Right hindlimb (tissue), 1 donor: ENCODE measurements at regions not wholly inside any gene's neighbourhood (a gene's known extent, or its start where the extent isn't known, plus 50 kb on each side); places are given as distances from the start of the nearest gene placed in this dataset.
"Not testable (repeated sequence)": the region's sequence is repeated elsewhere in the genome, so short reads cannot be mapped to it uniquely, and the experiment has no call there.

Experiments
- DNase-seq: peaks from one replicate; pipeline ENCODE4 v3.0.0-alpha.2; 2018

DNA sequence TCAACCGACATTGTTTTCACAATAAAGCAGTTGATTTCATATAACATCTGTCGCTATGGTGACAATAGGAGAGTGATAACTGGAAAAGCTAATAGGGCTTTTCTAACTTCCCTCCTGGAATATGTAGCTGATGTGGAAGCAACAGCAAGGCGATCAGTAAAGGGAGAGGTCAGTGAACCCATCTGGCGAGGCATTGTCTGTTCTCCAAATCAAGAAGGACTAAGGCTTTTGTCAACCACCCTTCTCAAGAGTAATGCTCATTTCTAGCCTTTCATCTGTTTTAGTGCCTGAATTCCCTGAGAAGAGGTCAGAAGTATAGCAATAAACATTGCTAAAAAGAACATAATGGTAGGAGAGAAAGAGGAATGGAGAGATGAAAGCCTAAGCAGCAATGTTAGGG lies 201.3 kb downstream of the AKAP7 start:
- no peak for DNase-seq

- not testable (repeated sequence) for DNase-seq
Measured at GRCh38 chr6:131346896-131347295, 211.6 kb downstream of the AKAP7 start.

DNA sequence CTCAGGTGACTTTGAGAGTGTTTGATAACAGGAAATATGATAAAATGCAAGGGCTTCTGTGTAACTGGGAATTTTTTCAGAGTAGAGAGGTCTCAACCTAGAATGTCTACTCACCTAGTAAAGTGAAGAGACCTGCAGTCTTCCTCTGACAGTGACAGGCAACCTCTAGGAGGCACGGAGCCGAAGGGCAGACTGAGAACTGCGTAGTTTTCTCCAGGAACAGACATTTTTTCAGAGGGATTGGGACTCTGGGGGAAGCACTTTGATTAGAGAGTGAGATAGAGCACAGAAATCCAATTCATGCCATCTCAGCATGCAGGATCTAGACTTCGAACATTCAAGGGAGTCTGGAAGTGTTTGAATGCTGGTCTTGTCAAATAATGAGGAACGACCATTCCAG lies 213.3 kb downstream of the AKAP7 start:
- DNase-seq: no peak

DNA sequence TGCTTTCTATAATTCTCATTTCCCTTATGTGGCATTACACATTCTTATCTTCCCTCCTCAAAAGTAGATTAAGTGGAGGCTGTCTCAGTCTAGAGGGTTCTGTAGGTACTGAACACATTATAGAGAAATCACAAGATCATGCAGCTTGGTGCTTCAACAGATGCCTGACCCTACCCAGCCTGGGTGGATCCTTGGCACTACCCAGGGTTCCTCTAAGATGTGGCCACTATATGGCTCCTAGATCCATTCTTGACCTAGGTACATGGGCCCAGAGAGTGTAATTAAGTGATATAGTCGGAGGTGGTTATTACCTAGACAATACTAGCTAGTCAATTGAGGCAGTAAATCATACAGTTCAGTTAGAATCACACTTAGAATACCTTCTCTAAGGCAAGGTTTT lies 213.9 kb downstream of the AKAP7 start:
- no peak for DNase-seq

- DNase-seq: no peak
Measured at GRCh38 chr6:131353106-131353505, 217.8 kb downstream of the AKAP7 start.

DNA sequence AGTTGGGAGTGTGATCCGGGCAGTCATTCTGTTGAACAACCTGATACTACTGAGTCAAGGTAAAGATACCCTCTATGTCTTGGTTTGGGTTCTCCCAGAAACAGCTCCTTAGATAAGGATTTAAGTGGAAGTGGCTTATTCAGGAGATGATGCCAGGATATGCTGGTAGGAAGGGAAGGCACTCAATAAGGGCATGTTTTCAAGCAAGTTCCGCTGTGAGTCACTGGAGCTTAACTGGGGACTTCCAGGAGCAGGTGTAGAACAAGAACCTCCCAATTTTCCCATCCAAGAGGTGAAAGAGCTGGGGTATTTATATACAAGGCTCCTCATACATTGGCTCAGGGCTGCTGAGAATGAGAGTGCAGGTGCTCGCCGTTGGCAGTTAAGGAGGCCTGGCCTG lies 218.6 kb downstream of the AKAP7 start:
- no peak for DNase-seq

GRCh38 chr6:131354356-131354755 lies 218.7 kb upstream of the ARG1 start:
- DNase-seq: no peak

DNA sequence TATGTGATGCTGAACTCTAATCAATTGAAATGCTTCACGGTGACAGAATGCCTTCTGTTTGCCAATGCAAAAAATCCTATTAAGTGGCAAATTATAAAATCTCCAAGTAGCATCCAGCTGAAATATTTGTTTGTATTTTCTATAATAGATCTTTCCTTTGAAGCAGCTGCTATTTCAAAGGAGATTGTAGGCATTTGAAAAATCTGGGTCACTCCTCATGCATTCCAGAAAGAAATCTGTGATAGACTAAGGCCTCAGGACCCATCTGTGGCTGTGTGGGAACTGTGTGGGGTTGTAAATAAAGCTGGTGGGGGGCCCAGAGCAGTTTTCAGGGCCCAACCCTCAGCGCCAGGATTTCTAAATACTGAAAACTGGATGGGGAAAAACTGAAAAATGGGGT lies 216.9 kb upstream of the ARG1 start:
- DNase-seq: no peak

DNA sequence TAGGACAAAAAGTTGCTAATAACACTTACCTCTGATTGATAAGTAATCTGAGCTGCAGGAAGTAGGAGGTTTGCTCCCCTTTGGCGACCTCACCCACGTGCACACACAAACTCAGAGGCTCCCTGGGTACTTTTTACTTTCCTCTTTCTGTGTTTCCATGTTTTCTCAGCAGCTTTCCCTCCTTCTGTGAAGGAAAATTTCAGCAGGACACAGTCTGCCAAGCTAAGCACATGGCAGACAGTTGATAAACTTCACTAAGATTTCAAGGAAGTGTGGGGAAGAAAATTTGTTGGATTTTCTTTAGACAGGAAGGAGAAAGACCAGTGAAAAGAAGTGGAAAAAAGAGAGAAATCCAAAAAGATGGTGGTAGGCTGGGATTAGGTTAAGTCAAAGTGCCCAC lies 215.5 kb upstream of the ARG1 start:
- no peak for DNase-seq

GRCh38 chr6:131362070-131362469 lies 211.0 kb upstream of the ARG1 start:
- no peak for DNase-seq

DNA sequence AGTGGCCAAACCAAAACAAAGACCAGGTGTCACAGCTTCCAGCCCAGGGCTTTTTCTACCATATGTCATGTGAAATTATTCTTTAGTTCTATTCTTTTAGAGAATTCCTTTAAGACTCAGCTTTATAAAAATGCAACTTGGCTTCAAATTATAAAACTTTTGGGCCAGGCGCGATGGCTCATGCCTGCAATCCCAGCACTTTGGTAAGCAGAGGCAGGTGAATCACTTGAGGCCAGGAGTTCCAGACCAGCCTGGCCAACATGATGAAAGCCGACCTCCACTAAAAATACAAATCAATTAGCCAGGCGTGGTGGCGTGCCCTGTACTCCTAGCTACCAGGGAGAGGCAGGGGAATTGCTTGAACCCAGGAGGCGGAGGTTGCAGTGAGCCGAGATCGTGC lies 210.3 kb upstream of the ARG1 start:
- DNase-seq: no peak

DNA sequence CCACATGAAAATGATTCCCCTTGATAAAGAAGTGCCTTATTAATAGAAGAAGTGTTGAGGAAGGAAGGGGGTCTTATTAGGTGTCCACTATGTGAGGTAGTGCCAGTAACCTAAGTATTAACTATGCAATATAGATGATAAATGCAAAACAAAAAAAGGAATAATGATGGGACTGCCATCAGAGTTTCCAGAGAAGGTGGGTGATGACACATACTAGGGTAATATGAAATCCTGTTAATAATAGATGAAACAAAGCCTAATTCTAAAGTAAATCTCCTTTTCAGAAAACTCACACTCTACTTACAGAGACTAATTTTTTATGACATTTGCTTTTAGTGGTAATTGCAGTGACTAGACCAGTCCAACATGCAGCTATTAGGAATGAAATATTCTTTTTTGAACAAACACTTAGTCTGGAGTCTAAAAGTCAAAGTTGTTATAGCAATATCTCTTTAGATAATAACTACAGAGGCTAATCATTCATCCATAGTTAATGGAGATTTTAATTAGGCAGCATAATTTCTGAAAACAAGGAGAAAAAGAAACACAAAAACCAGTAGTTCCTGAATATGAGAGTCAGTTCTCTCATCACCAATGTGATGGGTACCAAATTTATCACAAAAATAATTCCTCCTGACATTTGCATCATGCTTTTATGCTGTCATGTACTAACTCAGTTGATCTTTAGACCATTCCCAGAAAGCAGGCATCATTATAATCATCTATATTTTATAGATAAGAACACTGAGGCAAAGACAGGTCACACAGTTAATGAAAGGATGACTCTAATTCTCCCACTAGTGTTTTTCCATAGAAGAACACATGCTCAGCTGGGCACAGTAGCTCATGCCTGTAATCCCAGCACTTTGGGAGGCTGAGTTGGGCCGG lies 208.8 kb upstream of the ARG1 start:
- no peak for DNase-seq

- DNase-seq: no peak
Measured at GRCh38 chr6:131366223-131366622, 206.8 kb upstream of the ARG1 start.

DNA sequence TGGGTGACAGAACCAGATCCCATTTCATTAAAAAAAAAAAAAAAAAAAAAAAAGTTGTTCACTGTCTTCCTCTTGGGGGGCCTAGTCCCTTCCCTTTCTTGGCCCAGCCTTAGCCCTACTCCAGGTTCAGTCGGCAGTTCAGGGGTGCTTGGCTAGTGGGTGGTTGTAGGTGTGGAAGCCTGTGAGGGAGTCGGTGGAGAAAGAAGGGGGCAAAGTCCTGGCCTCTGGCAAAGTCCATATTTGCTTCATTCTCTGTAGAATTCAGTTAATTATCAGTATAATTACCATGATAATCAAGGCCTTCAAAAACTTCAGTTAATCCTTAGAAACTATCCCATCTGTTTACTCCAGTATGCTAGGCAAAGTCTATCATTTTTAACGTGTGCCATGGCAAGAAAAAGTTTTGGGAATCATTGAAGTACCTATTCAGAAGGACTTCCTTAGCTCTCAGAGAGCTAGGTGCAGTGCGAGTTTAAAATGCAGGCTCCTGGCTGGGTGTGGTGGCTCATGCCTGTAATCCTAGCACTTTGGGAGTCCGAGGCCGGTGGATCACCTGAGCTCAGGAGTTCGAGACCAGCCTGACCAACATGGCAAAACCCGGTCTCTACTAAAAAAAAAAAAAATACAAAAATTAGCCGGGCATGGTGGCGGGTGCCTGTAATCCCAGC lies 205.7 kb upstream of the ARG1 start:
- DNase-seq: no peak

DNA sequence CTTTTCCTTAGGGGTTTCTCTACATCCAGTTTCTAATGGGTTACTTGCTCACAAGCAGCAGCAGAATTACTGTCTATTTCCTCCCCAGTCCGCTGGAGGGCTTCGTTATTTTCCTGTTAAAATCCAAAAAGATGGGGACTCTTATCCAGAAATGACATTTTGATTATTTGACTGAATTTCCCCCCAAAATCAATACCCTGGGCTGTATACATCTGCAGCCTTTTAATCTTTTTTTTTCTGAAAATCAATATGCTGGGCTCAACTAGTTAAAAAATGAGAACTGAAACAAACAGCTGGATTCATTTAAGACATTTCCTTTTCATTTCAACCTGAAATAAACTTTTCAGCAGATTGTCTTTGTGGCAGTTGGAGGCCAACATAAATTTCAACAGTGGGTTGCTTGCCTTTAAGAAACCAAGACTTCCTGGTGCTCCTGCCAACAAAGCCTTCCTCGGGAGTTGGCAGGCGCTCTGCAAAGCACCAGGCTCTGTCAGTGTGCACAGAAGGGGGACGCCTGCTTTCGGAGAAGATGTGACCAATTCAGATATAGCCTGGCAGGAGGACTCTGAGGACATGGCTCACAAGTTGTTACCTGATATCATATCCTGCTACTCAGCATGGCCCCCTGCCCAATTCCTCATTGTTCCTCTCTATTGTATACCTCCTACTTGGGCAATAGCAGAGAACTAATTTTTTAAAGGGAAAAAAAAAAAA lies 204.7 kb upstream of the ARG1 start:
- DNase-seq: peak; percentile 84

GRCh38 chr6:131372535-131372934 lies 200.5 kb upstream of the ARG1 start:
- DNase-seq: no peak

- DNase-seq: no peak
Measured at GRCh38 chr6:131377112-131377705, 195.8 kb upstream of the ARG1 start.

DNA sequence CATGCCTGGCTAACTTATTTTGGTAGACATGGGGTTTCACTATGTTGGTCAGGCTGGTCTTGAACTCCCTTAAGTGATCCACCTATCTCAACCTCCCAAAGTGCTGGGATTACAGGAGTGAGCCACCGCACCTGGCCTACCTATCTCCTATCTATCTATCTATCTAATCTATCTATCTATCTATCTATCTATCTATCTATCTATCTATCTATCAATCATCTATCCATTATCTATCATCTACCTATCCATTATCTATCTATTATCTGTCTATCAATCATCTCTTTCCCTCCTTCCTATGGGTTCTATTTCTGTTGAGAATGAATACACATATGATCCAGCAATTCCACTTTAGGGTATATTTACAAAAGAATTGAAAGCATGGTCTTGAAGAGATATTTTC lies 194.2 kb upstream of the ARG1 start:
- DNase-seq: no peak

DNA sequence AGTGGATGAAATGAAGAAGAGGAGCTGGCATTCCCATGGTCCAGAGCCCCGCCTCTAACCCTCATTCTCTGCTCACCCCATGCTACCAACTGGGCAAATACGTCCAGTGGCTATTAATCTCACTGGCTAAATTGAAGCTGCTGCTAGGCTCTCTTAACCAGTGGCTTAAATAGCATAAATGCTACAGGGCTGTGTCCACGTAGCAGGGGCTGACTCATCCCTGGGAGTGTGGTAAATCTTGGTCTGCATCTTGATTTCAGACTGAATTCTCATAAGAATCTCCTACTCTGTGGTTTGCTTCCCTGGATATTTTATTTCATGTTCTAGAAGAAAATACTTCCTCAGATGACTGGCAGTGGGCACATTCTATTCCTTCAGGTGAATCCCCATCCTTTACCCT lies 193.1 kb upstream of the ARG1 start:
- no peak for DNase-seq

DNA sequence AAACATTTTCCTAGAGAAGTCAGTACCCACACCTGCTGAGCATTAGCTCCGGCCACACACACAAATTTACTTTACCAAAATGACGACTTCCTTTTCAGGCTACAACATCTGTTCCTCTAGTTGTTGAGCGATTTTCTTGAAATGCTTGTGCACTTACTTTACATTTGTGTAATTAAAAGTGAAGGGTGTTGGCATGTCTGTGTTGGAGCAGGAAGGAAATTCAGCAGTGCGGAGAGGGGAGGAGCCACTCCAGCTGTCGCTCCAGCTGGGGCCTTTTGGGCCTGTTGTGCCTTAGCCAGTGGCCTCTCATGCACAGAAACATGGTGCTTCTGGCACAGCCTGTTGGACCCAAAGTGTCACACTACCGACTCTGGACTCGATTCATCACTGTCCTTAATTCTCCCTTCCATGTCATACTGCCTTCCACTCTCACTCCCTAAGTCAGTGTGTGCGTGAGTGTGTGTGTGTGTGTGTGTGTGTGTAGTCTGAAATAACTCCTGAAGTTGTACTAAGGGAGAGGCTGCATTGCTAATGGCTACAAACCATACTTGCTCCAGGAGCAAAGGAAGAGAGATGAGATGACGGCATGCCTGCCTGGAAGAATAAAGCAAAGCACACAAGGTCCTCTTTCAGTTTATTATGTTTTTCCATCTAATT lies 191.8 kb upstream of the ARG1 start:
- peak; percentile 59 for DNase-seq

GRCh38 chr6:131381709-131382093 lies 191.3 kb upstream of the ARG1 start:
- no peak for DNase-seq

- peak; percentile 46 for DNase-seq
Measured at GRCh38 chr6:131382631-131383030, 190.4 kb upstream of the ARG1 start.
